SK-N-MC (cell line): ENCODE measurements at regions not wholly inside any gene's neighbourhood (a gene's known extent, or its start where the extent isn't known, plus 50 kb on each side); places are given as distances from the start of the nearest gene placed in this dataset.

Experiments
- EZH2 ChIP-seq: fragments of 200-600 bp; sonication (generic); IDR thresholded peaks from one replicate; pipeline ENCODE4 v1.6.1; 2017; ENCODE audit warnings: antibody characterized with exemption
- FOXP2 ChIP-seq: optimal IDR thresholded peaks from 2 replicates; pipeline ENCODE3; 2011; ENCODE audit warnings: mild to moderate bottlenecking, moderate library complexity; ENCODE audit not compliant: insufficient read depth; ENCODE audit errors: extremely low read length, control extremely low read depth
- POLR2AphosphoS5 ChIP-seq: IDR thresholded peaks from 2 replicates; pipeline ENCODE4 v1.6.1; 2012; ENCODE audit warnings: mild to moderate bottlenecking, low read depth, low read length, borderline replicate concordance

DNA sequence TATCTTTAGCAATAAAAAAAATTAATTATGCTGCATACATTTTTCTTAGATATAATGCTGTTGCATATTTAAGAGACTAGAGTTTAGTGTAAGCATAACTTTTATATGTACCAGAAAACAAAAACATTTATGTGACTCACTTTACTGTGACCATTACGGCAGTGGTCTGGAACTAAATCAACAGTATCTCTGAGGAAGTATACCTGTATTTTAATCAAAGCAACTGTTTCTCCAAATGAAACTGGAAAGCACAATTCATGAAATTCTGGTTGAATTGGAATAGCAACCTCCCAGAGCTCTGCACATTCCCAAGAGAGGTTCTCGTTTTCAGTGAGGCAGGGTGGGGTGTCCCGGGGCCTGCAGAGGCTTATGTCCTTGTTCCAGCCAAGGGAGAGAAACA, 112.2 kb upstream of the TACR1 start:
- TF ChIP-seq EZH2, result no peak
- TF ChIP-seq POLR2AphosphoS5, result no peak
- TF ChIP-seq FOXP2, result no peak
